CD4-positive, alpha-beta T cell treated with Interleukin-15 for 1 hour (primary cell): ENCODE measurements at regions not wholly inside any gene's neighbourhood (a gene's known extent, or its start where the extent isn't known, plus 50 kb on each side); places are given as distances from the start of the nearest gene placed in this dataset.
"Not testable (repeated sequence)": the region's sequence is repeated elsewhere in the genome, so short reads cannot be mapped to it uniquely, and the experiment has no call there.

Experiments
- DNase-seq: peaks from one replicate; pipeline ENCODE4 v3.0.0-alpha.2; 2020

GRCh38 chr2:205901491-205901890 lies 184.5 kb downstream of the INO80D start:
- no peak for DNase-seq

- no peak for DNase-seq
These were observed 187.2 kb downstream of the INO80D start for GRCh38 chr2:205898744-205899143.

- DNase-seq: no peak
These were observed 189.9 kb downstream of the INO80D start for GRCh38 chr2:205895981-205896655.

GRCh38 chr2:205892665-205893259 lies 193.2 kb downstream of the INO80D start:
- no peak for DNase-seq

GRCh38 chr2:205892251-205892655 lies 193.7 kb downstream of the INO80D start:
- no peak for DNase-seq

- no peak for DNase-seq
These were observed 196.9 kb downstream of the INO80D start for GRCh38 chr2:205889114-205889513.

- no peak for DNase-seq
These were observed 198.3 kb downstream of the INO80D start for GRCh38 chr2:205887637-205888036.

- DNase-seq: peak; percentile 36
These were observed 200.4 kb downstream of the INO80D start for GRCh38 chr2:205885492-205886099.

GRCh38 chr2:205883965-205884364 lies 201.7 kb downstream of the NRP2 start:
- DNase-seq: no peak

- no peak for DNase-seq
These were observed 200.6 kb downstream of the NRP2 start for GRCh38 chr2:205882806-205883425.

GRCh38 chr2:205880048-205880447 lies 197.7 kb downstream of the NRP2 start:
- no peak for DNase-seq

GRCh38 chr2:205878999-205879762 lies 196.9 kb downstream of the NRP2 start:
- no peak for DNase-seq

GRCh38 chr2:205877496-205877895 lies 195.2 kb downstream of the NRP2 start:
- DNase-seq: no peak

- DNase-seq: no peak
These were observed 193.8 kb downstream of the NRP2 start for GRCh38 chr2:205876127-205876526.

GRCh38 chr2:205872716-205873115 lies 190.4 kb downstream of the NRP2 start:
- DNase-seq: no peak

GRCh38 chr2:205869439-205869838 lies 187.1 kb downstream of the NRP2 start:
- DNase-seq: no peak

GRCh38 chr2:205868773-205869333 lies 186.6 kb downstream of the NRP2 start:
- peak; percentile 59 for DNase-seq

- no peak for DNase-seq
These were observed 185.8 kb downstream of the NRP2 start for GRCh38 chr2:205868053-205868452.

GRCh38 chr2:205867371-205867770 lies 185.1 kb downstream of the NRP2 start:
- no peak for DNase-seq

GRCh38 chr2:205865905-205866441 lies 183.7 kb downstream of the NRP2 start:
- no peak for DNase-seq

- no peak for DNase-seq
These were observed 182.8 kb downstream of the NRP2 start for GRCh38 chr2:205865056-205865455.

GRCh38 chr2:205864491-205864890 lies 182.2 kb downstream of the NRP2 start:
- DNase-seq: no peak

GRCh38 chr2:205862761-205863160 lies 180.5 kb downstream of the NRP2 start:
- not testable (repeated sequence) for DNase-seq
